ENCODE measurements at regions not wholly inside any gene's neighbourhood (a gene's known extent, or its start where the extent isn't known, plus 50 kb on each side); places are given as distances from the start of the nearest gene placed in this dataset.
"Not testable (repeated sequence)": the region's sequence is repeated elsewhere in the genome, so short reads cannot be mapped to it uniquely, and the experiment has no call there.

DNA sequence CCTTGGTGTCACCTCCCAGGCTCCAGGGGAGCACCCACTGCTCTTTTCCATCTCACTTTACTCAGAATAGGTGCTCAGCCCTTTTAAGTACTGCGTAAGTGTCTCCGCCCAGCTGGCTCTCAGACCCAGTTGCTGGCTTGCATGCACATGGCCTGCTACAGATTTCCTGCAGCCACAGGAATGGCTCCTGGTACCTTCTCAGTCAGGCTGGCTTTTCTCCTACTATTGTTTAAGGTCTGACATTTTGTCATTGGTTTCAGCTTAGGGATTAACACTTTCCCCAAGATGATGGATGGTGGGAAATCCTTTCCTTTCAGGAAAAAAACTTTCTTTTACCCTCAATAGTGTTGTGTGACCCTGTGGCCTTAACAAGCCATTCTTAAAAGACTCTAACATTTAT is 1652.3 kb upstream of the WWC1 start:
- ATAC-seq: no peak

DNA sequence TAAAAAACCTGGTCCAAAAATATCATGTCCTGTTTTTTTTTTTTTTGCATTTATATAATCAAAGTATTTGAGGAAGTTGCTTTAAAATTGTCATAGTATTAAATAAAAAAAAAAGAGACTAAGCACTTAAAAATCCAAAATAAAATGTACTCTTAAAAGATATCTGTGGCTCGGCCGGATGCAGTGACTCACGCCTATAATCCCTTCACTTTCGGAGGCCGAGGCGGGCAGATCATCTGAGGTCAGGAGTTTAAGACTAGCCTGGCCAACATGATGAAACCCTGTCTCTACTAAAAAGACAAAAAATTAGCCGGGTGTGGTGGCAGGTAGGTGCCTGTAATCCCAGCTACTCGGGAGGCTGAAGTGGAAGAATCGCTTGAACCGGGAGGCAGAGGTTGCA is 1651.3 kb upstream of the WWC1 start:
- DNase-seq, ATAC-seq: not testable (repeated sequence)

More for the DNA sequence above, 1652.3 kb upstream of the WWC1 start:
- DNase-seq: no peak

DNA sequence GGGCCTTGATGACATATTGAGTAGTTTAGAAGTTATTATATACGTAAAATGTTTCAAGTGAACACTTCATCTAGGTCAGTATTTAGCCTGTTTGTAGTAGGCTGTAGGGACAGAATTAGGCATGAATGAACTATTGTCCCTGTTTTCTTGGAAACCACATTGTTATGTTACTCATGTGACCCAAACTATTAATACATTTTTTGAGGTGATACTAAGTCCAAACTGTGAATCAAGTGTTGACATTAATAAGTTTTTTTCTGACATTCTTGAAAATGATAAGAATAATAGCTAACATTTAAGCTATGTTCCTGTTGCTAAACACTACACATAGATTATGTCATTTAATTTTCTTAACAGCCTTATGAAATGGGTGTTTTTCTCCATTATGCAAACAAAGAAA is 1642.7 kb upstream of the WWC1 start:
- no peak for DNase-seq
- ATAC-seq: no peak

DNA sequence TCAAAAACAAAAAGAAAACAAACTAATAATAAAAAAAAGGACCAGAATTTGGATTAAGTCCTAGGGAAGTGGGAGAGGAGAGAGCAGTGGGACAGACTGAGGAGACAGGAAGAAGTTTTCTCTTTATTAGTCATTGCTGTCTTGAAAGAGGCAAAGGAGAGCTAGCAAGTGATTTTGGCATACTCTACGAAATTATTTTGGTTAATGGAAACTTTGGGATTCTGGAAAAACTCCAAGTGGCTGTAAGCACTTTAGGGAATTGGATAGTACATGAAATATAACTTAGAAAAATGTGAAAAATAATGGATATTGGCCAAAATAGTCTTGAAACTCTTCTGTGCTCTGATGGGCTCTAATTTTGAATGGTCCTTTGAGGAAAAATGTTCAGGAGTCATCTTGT is 1641.8 kb upstream of the WWC1 start:
- DNase-seq (no peak), ATAC-seq (no peak)

DNA sequence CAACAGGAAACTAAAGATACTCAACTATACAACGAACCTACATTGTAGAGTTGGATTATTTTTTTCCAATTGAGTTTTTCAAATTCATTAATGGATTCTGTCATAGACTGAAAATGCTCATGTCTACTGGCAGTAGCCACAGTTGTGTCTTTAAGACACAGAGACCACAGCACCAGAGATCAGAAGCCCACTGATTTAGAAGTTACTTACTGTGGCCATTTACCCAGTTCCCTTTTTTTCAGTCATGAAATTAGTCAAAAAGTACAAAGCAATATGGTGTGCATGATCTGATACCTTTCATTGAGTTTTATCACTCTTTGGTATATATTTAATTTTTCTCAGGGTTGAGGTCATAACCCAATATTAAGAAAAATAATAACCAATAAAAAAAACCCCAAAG is 1640.2 kb upstream of the WWC1 start:
- no peak for ATAC-seq
- no peak for DNase-seq

DNA sequence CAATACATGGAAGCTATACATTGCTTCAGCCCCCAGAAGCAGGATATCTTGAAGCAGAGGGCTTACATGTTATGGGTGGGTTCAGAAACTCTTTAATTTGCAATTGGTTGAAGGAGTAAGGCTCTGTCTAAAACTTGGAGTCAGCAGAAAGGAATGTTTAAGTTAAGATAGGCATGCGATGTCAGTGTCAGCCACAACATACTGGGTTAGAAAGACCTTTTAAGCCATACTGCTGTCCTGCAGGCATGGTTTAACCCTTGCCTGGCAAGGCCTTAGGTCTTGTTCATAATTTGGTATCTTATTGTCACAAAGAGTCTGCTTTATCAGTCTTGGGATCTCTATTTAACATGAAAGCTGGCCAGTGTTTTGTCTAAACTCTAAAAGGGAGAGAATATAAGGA is 1619.6 kb upstream of the WWC1 start:
- DNase-seq (no peak), ATAC-seq (no peak)

DNA sequence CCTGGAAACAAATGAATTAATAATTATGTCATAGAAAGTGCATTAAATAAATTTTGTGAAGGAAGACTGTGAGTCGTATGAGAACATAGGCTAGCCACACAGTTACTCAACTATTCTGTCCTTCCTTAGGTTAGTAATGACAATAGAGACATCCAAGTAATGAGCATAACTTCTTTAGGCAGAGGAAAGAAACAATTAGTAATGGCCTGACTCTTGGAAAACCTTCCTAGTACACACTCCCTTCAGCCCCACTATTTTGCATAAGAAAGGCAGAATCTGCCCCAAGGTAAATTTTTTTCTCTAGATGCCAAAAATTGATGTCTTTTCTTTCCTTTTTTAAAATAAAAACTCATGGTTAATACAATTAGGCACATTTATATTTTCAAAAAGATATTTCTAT is 1619.0 kb upstream of the WWC1 start:
- ATAC-seq: no peak
- no peak for DNase-seq

DNA sequence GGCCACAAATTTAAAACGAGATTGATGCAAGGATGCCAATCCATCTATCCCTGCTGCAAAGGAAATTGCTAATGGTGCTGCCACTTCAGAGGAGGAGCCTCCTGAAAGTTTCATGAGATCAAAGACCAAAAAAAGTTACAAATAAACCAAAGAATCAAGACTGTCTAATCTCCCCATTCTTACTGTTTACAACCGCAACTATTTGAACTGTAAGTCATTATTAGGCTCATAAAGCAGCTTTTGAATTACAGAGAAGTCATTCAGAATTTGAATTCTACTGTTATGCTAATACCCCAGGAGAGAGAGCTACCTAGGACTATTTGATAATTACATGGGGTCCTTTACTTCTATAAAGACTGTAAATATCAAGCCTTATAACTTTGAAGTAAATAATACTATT is 1613.6 kb upstream of the WWC1 start:
- no peak for DNase-seq
- no peak for ATAC-seq

DNA sequence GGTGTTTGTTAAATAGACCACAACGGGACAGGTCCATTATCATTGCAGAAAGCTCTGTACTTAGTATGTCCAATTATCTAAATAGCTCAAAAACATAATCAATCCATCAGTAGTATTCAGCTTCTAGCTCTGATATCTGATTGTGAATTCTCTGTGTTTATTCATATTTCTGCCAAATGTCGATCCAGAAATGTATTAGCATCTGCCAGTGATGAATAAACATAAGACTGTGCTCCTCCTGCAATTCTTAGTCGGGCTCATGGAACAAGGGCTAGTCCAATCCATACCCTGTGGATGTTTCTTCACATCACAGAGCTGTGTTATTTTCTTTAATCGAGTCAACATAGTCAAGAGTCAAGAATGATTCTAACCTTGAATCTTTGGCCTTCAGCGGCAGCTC is 1612.1 kb upstream of the WWC1 start:
- no peak for DNase-seq
- ATAC-seq: no peak

DNA sequence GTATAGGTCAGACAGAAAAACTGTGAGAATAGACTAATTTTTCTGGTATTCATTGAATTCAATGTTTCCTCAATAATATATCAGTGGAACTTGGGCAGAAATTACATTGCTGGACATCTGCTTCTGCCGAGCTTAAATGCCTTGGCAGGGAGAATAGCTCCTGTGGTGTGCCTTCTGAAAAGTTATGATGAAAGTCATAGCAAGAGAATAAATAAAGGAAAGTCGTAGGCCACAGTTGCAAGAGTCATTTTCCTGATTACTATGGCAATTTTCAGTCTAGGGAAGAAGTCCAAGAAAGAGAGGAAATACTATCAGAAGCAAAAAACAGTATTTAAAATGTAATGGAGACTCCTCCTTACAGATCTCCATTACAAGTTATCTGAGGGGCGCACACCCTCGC is 1596.1 kb upstream of the WWC1 start:
- DNase-seq (no peak), ATAC-seq (no peak)

DNA sequence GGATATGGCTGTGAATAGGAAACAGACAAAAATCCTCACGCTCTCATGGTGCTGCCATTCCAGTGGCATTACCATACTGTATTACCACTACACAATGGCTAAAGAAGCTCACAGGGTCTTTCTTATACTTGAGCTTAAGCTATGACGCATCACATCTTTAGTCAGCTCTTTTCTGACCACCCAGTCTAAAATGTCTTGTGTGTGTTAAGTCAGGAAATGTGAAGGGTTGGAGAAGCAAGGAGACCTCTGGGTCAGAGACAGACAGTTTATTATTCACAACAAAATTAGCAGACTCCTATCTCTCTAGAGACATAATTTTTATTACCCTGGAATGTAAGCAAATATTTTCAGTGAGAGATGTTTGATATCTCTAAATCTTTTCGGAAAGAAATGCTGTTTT is 1583.2 kb upstream of the WWC1 start:
- DNase-seq: no peak

DNA sequence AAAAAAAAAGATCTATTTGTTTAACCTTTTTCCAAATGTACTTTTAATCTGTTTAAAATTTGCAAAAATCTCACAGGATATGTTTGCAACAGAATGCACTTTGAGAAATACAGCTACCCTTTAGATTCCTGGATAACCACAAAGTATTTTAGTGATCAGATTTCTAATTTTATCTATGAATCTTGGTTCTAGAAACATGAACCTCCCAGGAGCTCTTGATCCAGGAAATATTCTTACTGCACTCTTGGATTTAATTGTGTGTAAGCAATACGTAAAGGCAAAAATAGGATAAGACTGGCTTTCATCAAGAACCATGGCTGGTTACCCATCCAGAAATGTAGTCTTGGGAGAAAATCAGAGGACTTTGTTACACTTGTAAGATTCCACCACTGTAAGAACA is 1581.8 kb upstream of the WWC1 start:
- no peak for ATAC-seq
- DNase-seq: no peak

More for the DNA sequence above, 1583.2 kb upstream of the WWC1 start:
- no peak for ATAC-seq

DNA sequence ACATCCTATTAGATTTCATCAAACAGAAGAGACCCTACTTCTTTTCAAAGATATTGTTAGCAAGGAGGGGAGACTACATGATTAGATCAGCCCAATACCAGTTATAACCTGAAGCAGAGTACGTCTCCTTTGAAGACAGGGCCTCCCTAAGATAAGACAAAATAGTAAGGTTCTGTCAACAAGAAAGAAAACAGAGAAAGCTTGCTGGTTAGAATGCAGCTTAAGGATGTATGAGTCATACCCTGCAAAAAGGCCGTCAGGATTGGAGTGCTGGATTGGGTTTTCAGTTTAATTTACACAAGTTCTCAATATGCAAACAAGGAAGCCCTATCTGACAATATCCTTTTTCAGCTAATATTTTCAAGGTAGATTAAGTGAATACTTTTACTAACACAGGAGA is 1581.2 kb upstream of the WWC1 start:
- DNase-seq (no peak), ATAC-seq (no peak)

DNA sequence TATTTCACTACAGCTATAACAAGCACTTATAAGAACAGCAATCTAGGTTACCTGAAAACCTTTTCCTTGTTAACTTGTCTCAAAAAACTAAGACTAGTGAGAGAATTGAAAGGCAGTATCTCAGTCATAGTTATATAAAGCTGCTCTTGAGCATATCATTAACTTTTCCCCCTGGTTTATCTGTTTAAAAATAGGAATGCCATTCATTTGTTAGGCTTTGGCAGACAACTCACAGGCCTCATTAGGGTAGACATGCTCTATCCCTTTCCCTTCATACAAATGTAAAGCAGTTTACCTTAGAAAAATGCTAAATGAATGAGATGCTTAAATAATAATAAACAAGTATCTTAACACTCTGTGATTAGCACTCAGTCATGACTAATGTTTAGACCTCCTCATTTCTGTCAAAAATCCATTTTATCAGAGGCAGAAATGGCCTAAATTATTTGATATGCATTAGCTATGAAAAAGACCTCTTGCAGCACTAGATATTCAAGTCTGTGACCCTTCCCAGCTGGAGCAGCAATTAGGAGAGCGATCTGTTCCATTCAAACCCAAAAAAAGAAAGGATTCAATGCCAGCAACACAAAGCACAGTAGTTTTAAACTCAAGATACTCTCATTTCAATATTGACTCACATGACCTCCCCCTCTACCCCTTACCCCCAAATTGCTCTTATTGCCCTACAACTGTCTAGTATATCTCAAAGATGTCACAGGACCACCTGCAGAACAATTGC is 1578.8 kb upstream of the WWC1 start:
- no peak for ATAC-seq

DNA sequence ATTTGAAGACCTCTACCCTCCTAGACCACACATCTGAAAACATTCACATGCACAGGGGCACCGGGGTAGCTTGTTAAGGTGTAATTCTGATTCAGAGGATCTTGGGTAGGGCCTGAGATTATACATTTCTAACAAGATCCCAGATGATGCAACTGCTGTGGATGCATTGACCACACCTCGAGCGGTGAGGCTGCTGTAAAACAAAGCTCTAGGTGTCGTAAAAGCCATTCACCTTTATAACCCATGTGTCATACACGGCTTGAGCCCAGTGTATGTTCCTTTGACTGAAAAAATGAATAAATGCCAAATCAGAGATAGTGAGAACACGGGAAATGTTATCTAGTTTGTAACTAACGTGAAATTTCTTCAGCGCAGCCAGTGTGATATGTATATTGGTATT is 1578.2 kb upstream of the WWC1 start:
- no peak for DNase-seq

More for the DNA sequence above, 1578.8 kb upstream of the WWC1 start:
- no peak for DNase-seq

DNA sequence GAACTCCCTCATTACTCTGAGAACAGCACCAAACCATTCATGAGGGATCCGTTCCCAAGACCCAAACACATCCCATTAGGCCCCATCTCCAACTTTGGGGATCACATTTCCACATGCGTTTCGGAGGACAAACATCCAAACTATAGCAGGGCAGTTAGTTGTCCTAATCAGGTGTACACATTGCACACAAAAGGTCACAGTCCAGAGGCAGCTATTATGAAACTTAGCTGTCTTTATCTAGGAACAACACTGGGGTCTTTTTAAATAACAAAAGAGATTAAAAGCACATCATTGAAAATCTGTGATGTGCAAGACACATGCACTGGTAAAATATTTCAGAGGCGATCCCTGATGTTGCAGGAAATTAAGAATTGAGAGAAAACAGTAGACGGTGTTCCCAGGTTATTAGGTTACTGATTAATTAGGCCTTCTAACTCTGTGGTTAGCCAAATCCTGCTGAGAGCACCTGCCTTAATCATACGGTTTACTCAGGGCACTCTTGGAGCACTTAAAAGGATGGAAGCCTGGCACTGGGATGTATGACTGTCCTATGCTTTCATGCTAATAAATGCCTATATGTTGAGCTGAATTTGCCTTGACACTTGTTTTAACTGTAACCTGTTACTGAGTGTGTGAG is 1574.5 kb upstream of the WWC1 start:
- ATAC-seq: no peak
- DNase-seq: no peak

More for the DNA sequence above, 1578.2 kb upstream of the WWC1 start:
- ATAC-seq: no peak

DNA sequence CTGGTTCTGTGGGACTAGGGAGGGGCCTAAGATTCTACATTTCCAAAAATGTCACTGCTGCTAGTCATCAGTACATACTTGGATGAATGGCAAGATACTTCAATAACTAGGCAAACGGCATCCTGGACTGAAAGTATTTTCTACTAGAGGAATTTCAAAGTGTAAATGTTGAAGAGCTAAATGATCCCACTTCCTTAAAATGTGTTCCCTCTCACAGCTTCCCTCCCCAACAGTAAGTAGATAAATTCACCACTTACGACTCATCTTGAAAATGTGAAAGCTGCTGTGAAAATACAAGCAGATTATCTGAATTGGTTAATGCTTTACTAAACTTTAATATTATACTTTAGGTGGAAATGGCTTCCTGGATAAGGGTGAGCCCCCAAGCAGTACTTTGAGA is 1571.5 kb upstream of the WWC1 start:
- DNase-seq (no peak), ATAC-seq (no peak)

DNA sequence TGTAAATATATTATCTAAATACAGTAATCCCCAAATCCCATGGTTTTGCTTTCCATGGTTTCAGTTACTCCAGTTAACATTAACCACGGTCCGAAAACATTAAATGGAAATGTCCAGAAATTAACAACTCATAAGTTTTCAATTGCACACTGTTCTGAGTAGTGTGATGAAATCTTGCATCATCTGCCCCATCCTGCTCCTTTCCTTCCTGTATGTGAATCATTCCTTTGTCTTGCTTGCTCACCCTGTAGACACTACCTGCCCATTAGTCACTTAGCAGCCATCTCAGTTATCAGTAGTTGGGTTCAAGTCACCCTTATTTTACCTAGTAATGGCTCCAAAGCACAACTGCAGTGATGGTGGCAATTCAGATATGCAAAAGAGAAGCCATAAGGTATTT is 1568.5 kb upstream of the WWC1 start:
- DNase-seq (no peak), ATAC-seq (peak; percentile 52)

DNA sequence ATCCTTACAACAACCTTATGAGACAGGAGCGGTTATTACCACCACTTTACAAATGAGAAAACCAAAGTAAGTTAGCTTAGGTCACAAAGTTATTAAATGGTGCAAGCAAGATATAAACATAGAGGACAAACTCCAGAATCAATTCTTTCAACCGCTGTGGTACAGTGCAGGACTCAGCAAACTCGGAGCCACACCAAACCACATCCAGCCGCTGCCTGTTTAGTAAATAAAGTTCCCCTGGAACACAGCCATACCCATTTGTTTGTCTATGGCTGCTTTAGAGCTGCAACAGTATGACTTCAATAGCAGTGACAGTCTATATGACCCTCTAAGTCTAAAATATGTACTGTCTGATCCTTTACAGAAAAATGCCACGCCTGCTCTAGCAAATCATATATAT is 1567.2 kb upstream of the WWC1 start:
- ATAC-seq (no peak), DNase-seq (no peak)

DNA sequence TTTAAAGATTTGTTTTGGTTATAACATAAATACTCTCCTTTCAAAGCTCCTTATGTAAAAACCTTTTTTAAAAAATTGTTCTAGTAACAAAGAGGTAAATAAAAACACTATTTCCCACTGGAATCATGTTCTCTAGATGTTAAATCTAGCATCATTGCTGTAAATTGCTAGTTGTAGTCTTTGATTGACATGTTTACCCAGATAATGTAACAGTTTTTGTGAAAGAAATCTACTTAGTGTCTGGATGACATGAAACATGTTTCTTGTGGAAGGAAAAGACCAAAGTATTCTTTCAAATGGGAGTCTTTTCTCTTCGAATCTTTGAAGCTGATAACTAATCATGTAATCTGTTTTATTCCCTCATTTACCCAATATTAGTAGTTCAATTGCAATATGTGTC is 1565.9 kb upstream of the WWC1 start:
- no peak for ATAC-seq
- DNase-seq: no peak

DNA sequence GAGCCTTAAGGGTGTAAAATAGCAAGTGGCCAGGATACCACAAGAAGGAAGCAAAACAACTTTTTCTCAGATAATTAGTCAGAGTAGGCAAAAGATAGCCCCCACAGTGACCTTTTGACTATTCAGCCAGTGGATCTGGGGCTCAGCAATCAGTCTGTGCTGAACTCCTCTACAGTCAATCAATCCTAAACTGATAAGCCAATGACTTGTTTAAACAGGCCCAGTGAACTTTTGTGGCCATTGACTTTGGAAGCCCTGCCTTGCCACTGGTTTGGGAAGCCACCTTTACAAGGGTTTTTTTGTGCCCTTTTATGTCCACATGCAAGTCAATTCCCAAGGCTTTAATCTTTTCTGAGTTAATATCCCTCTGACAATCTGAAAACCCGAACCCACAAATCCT is 1565.0 kb upstream of the WWC1 start:
- ATAC-seq: no peak
- no peak for DNase-seq

DNA sequence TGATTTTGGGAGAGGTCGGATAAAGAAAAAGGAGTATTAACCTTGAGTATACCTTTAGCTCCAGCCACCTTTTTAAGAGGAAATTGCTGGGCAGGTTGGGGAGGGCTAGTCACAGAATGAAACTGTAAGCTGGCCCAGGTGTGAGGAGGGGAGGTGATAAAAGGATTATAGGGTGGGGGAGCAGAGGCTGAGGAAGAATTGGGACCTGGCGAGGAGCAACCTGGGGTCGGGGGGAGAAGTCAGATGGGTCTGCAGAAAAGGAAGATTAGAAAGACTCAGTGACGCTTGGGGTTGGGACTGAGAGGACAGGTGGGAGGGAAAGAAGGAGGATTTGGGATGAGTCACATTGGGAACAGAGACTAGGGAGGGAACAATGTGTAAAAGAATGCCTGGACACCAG is 1548.5 kb upstream of the WWC1 start:
- DNase-seq: not testable (repeated sequence)

DNA sequence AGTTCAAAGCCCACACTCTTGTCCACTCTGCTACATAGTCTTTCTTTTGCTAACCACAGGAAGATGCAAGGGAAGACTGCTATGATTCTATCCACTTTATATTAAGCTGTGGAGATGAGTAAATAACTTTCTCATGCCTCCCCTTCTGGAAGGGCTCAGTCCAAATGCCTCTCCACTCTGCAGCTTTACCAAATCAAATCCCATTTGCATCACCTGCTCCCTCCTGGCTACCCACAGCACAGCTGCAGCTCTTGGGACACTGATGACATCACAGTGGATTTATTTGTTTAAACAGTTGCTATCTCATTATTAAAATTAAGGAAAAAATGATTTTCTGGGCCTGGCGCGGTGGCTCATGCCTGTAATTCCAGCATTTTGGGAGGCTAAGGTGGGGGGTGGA is 1544.9 kb upstream of the WWC1 start:
- ATAC-seq (no peak), DNase-seq (no peak)

More for the DNA sequence above, 1548.5 kb upstream of the WWC1 start:
- not testable (repeated sequence) for ATAC-seq

DNA sequence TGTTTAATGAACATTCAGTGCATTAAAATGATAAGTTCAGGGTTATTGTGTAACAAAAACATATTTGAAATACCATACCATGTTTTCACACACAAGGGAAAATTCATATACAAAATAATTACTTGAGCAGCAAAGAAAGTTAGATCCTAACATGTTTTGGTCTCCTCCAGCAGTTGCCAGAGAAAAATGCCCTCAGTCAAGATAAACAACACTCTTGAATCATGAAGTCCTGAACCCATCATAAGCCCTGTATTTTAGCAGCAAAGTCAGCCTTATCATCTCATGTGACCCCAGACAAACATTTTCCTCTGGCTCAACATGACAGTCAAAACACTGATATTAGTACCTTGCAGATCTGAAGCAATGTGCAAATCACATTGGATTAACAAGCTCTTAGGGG is 1541.1 kb upstream of the WWC1 start:
- ATAC-seq: no peak

More for the DNA sequence above, 1541.1 kb upstream of the WWC1 start:
- DNase-seq: no peak
